ENCODE measurements at regions not wholly inside any gene's neighbourhood (a gene's known extent, or its start where the extent isn't known, plus 50 kb on each side); places are given as distances from the start of the nearest gene placed in this dataset.

GRCh38 chr9:14447103-14447502, 133.2 kb upstream of the NFIB start:
- DNase-seq, result no peak
- Histone ChIP-seq H3K27ac (no peak overlapping the region), H3K9me3 (no peaks in the 10 kb centered on the region), H3K27me3 (no peaks in the 10 kb centered on the region), H3K36me3 (no peaks in the 10 kb centered on the region), H3K4me1 (no peaks in the 10 kb centered on the region), H3K4me3 (no peak overlapping the region)
- no peak for TF ChIP-seq CTCF (IDR thresholded peaks at IDR 0.05)
- no peak for ATAC-seq
- intact Hi-C loops (cut with DNase I), result no loop called here

GRCh38 chr9:14445946-14446345, 132.0 kb upstream of the NFIB start:
- no peaks in the 10 kb centered on the region for H3K4me1 ChIP-seq
- no peaks in the 10 kb centered on the region for H3K27me3 ChIP-seq
- intact Hi-C loops (cut with DNase I), result no loop called here
- no peak for DNase-seq
- H3K27ac ChIP-seq, result no peak overlapping the region
- TF ChIP-seq CTCF (IDR thresholded peaks at IDR 0.05), result no peak
- no peak overlapping the region for H3K4me3 ChIP-seq
- ATAC-seq, result no peak
- H3K9me3 ChIP-seq, result no peaks in the 10 kb centered on the region
- H3K36me3 ChIP-seq, result no peaks in the 10 kb centered on the region

- DNase-seq (no peak), ATAC-seq (no peak)
- H3K9me3 ChIP-seq, result no peaks in the 10 kb centered on the region
- no peak overlapping the region for H3K4me3 ChIP-seq
- H3K27me3 ChIP-seq, result no peaks in the 10 kb centered on the region
- H3K27ac ChIP-seq, result no peak overlapping the region
- intact Hi-C loops (cut with DNase I), result no loop called here
- no peaks in the 10 kb centered on the region for H3K4me1 ChIP-seq
- H3K36me3 ChIP-seq, result no peaks in the 10 kb centered on the region
- no peak for TF ChIP-seq CTCF (IDR thresholded peaks at IDR 0.05)
These were observed 129.0 kb upstream of the NFIB start for GRCh38 chr9:14442956-14443355.

- DNase-seq, result no peak
These were observed 128.2 kb upstream of the NFIB start for GRCh38 chr9:14441976-14442651.

GRCh38 chr9:14441115-14441514, 127.2 kb upstream of the NFIB start:
- Histone ChIP-seq H3K27ac (no peak overlapping the region), H3K4me3 (no peak overlapping the region), H3K9me3 (no peaks in the 10 kb centered on the region), H3K4me1 (no peaks in the 10 kb centered on the region), H3K36me3 (no peaks in the 10 kb centered on the region), H3K27me3 (no peaks in the 10 kb centered on the region)
- ATAC-seq, result no peak
- TF ChIP-seq CTCF (IDR thresholded peaks at IDR 0.05), result no peak
- intact Hi-C loops (cut with DNase I), result no loop called here
- DNase-seq, result no peak

More at GRCh38 chr9:14441976-14442651, 128.2 kb upstream of the NFIB start:
- TF ChIP-seq CTCF (IDR thresholded peaks at IDR 0.05), result no peak
- ATAC-seq, result no peak
- Histone ChIP-seq H3K4me1 (no peaks in the 10 kb centered on the region), H3K4me3 (no peak overlapping the region), H3K27me3 (no peaks in the 10 kb centered on the region), H3K27ac (no peak overlapping the region), H3K36me3 (no peaks in the 10 kb centered on the region), H3K9me3 (no peaks in the 10 kb centered on the region)
- intact Hi-C loops (cut with DNase I), result no loop called here

- no peaks in the 10 kb centered on the region for H3K27me3 ChIP-seq
- DNase-seq (no peak), ATAC-seq (no peak)
- H3K4me3 ChIP-seq, result no peak overlapping the region
- no peaks in the 10 kb centered on the region for H3K36me3 ChIP-seq
- no peaks in the 10 kb centered on the region for H3K4me1 ChIP-seq
- intact Hi-C loops (cut with DNase I), result no loop called here
- no peak for TF ChIP-seq CTCF (IDR thresholded peaks at IDR 0.05)
- no peak overlapping the region for H3K27ac ChIP-seq
- no peaks in the 10 kb centered on the region for H3K9me3 ChIP-seq
These were observed 126.1 kb upstream of the NFIB start for GRCh38 chr9:14440062-14440461.

Measured in upper lobe of right lung (tissue), 1 donor.